Mesothelial cell of epicardium (in vitro differentiated cells): ENCODE measurements at regions not wholly inside any gene's neighbourhood (a gene's known extent, or its start where the extent isn't known, plus 50 kb on each side); places are given as distances from the start of the nearest gene placed in this dataset.

ENCODE experiments used
- DNase-seq, 2 experiments: peaks; one replicate each; pipeline ENCODE4 v3.0.0; 2021; ENCODE audit warnings: low spot score in 2 of 2; ENCODE audit not compliant: unreplicated experiment in 2 of 2
- H3K27ac Mint-ChIP-seq: 2 replicates; pipeline ENCODE4 v1.8.0; 2021; ENCODE audit warnings: mixed read lengths
- H3K27me3 Mint-ChIP-seq: 2 replicates; pipeline ENCODE4 v1.8.0; 2021; ENCODE audit warnings: low read depth, mixed read lengths
- H3K36me3 Mint-ChIP-seq: 2 replicates; pipeline ENCODE4 v1.8.0; 2021; ENCODE audit warnings: mixed read lengths
- H3K4me1 Mint-ChIP-seq: 2 replicates; pipeline ENCODE4 v1.8.0; 2021; ENCODE audit warnings: mixed read lengths
- H3K4me3 Mint-ChIP-seq: 2 replicates; pipeline ENCODE4 v1.8.0; 2021; ENCODE audit warnings: mild to moderate bottlenecking, moderate library complexity, mixed read lengths
- H3K9me3 Mint-ChIP-seq: 2 replicates; pipeline ENCODE4 v1.8.0; 2021; ENCODE audit warnings: mixed read lengths
- CTCF ChIP-seq: fragments of 200-600 bp; sonication (generic); IDR thresholded peaks from one replicate; pipeline ENCODE4 v1.5.0; 2021; ENCODE audit warnings: antibody characterized with exemption; ENCODE audit not compliant: unreplicated experiment

GRCh38 chr2:187716301-187716700 is 162.1 kb upstream of the TFPI start:
- no peak overlapping the region for H3K4me3 Mint-ChIP-seq

GRCh38 chr2:187718092-187718491 is 163.9 kb upstream of the TFPI start:
- DNase-seq: no peak
- H3K27ac Mint-ChIP-seq: no peak overlapping the region
- peaks cover 35% of the 10 kb centered on the region for H3K9me3 Mint-ChIP-seq
- H3K36me3 Mint-ChIP-seq: no peaks in the 10 kb centered on the region
- no peaks in the 10 kb centered on the region for H3K27me3 Mint-ChIP-seq
- no peak overlapping the region for H3K4me3 Mint-ChIP-seq
- H3K4me1 Mint-ChIP-seq: peaks cover 4% of the 10 kb centered on the region
- TF ChIP-seq CTCF: no peak

More at GRCh38 chr2:187716301-187716700, 162.1 kb upstream of the TFPI start:
- H3K36me3 Mint-ChIP-seq: no peaks in the 10 kb centered on the region
- peaks cover 23% of the 10 kb centered on the region for H3K9me3 Mint-ChIP-seq
- H3K4me1 Mint-ChIP-seq: peaks cover 5% of the 10 kb centered on the region
- no peak for TF ChIP-seq CTCF
- H3K27me3 Mint-ChIP-seq: no peaks in the 10 kb centered on the region
- DNase-seq: no peak
- H3K27ac Mint-ChIP-seq: no peak overlapping the region

- Mint-ChIP-seq H3K4me1 (no peaks in the 10 kb centered on the region), H3K27ac (no peak overlapping the region), H3K27me3 (no peaks in the 10 kb centered on the region), H3K36me3 (no peaks in the 10 kb centered on the region), H3K4me3 (no peak overlapping the region), H3K9me3 (peaks cover 45% of the 10 kb centered on the region)
- TF ChIP-seq CTCF: no peak
- no peak for DNase-seq
Measured at GRCh38 chr2:187719510-187719909, 165.3 kb upstream of the TFPI start.

GRCh38 chr2:187748958-187749357 is 194.7 kb upstream of the TFPI start:
- Mint-ChIP-seq H3K36me3 (peaks cover 2% of the 10 kb centered on the region), H3K9me3 (peaks cover 18% of the 10 kb centered on the region), H3K4me3 (no peak overlapping the region), H3K27ac (no peak overlapping the region), H3K4me1 (peaks cover 3% of the 10 kb centered on the region), H3K27me3 (no peaks in the 10 kb centered on the region)
- no peak for TF ChIP-seq CTCF
- no peak for DNase-seq

- no peak overlapping the region for H3K4me3 Mint-ChIP-seq
- no peak overlapping the region for H3K27ac Mint-ChIP-seq
- peaks cover 2% of the 10 kb centered on the region for H3K36me3 Mint-ChIP-seq
- no peaks in the 10 kb centered on the region for H3K27me3 Mint-ChIP-seq
- TF ChIP-seq CTCF: no peak
- DNase-seq: no peak
- H3K9me3 Mint-ChIP-seq: peaks cover 12% of the 10 kb centered on the region
- peaks cover 3% of the 10 kb centered on the region for H3K4me1 Mint-ChIP-seq
Measured at GRCh38 chr2:187749804-187750431, 195.7 kb upstream of the TFPI start.

GRCh38 chr2:187768995-187769394 is 214.8 kb upstream of the TFPI start:
- no peak for TF ChIP-seq CTCF
- no peaks in the 10 kb centered on the region for H3K27me3 Mint-ChIP-seq
- no peak overlapping the region for H3K4me3 Mint-ChIP-seq
- no peaks in the 10 kb centered on the region for H3K36me3 Mint-ChIP-seq
- DNase-seq: no peak
- peaks cover 11% of the 10 kb centered on the region for H3K9me3 Mint-ChIP-seq
- no peak overlapping the region for H3K27ac Mint-ChIP-seq
- H3K4me1 Mint-ChIP-seq: no peaks in the 10 kb centered on the region
